ENCODE measurements at regions not wholly inside any gene's neighbourhood (a gene's known extent, or its start where the extent isn't known, plus 50 kb on each side); places are given as distances from the start of the nearest gene placed in this dataset.

- H2BK15ac ChIP-seq (ENCODE audit: low read depth, low read length): no peak overlapping the region
- in situ Hi-C loops (cut with MboI; ENCODE audit: low sequenced_read_pairs) (loop anchor here (10.0 kb wide), 1 partner anchor 349 kb away; no protein-coding TSS in a partner anchor), intact Hi-C loops (cut with micrococcal nuclease) (no loop called here), dilution Hi-C loops (cut with HindIII; ENCODE audit: low sequenced_read_pairs, unreplicated experiment) (no loop called here)
- BruUV-seq (replicated peaks): no TSS peak
- no peak overlapping the region for H3K56ac ChIP-seq (ENCODE audit: extremely low read depth, insufficient read depth, low read length)
- H2BK120ac ChIP-seq (ENCODE audit: low read depth, low read length): no peak overlapping the region
- H3K9me1 ChIP-seq (ENCODE audit: insufficient read depth, low read length): no peaks in the 10 kb centered on the region
- no peak overlapping the region for H4K91ac ChIP-seq (ENCODE audit: insufficient read depth, low read depth, low read length)
- no peak overlapping the region for H3K18ac ChIP-seq (ENCODE audit: low read depth, low read length)
- no peaks in the 10 kb centered on the region for H3K79me1 ChIP-seq (ENCODE audit: low read depth in 1 of 2, low read length in 2 of 2)
- no peak overlapping the region for H2AFZ ChIP-seq (replicated peaks; ENCODE audit: low read length, poor library complexity)
- H3K36me3 ChIP-seq (ENCODE audit: control insufficient read depth, insufficient read depth, low read length): no peaks in the 10 kb centered on the region
- no peak for DNase-seq
- H3K9me3 ChIP-seq (ENCODE audit: control insufficient read depth, insufficient read depth, low read length): no peaks in the 10 kb centered on the region
- H3K4me3 ChIP-seq (ENCODE audit: insufficient read depth, low read depth, low read length): no peak overlapping the region
- no peak overlapping the region for H2AK9ac ChIP-seq (replicated peaks; ENCODE audit: low read depth, low read length, poor library complexity)
- H3K4ac ChIP-seq (ENCODE audit: low read depth, low read length): no peak overlapping the region
- no peaks in the 10 kb centered on the region for H3K4me1 ChIP-seq (ENCODE audit: control insufficient read depth, insufficient read depth, low read length)
- no peak overlapping the region for H3K14ac ChIP-seq (replicated peaks; ENCODE audit: low read depth, low read length)
- H2BK20ac ChIP-seq (ENCODE audit: low read depth, low read length): no peak overlapping the region
- H4K8ac ChIP-seq (ENCODE audit: low read depth in 2 of 2, low read length in 2 of 2): no peak overlapping the region
- CTCF ChIA-PET: no interaction called here
- TF ChIP-seq RCOR1 (IDR thresholded peaks at IDR 0.05; ENCODE audit: insufficient replicate concordance, low read length): no peak
- TF ChIP-seq RFX5 (IDR thresholded peaks at IDR 0.05; ENCODE audit: low read depth, low read length): no peak
- TF ChIP-seq FOS (IDR thresholded peaks at IDR 0.05; ENCODE audit: low read depth, low read length): no peak
- TF ChIP-seq MAFK (IDR thresholded peaks at IDR 0.05; ENCODE audit: low read depth, low read length): no peak
- TF ChIP-seq RAD21 (IDR thresholded peaks at IDR 0.05; ENCODE audit: low read length): no peak
- no peak for TF ChIP-seq SMC3 (IDR thresholded peaks at IDR 0.05; ENCODE audit: low read depth, low read length)
- no peak for TF ChIP-seq CEBPB (IDR thresholded peaks at IDR 0.05; ENCODE audit: low read depth, low read length)
- TF ChIP-seq, protein P1, sequence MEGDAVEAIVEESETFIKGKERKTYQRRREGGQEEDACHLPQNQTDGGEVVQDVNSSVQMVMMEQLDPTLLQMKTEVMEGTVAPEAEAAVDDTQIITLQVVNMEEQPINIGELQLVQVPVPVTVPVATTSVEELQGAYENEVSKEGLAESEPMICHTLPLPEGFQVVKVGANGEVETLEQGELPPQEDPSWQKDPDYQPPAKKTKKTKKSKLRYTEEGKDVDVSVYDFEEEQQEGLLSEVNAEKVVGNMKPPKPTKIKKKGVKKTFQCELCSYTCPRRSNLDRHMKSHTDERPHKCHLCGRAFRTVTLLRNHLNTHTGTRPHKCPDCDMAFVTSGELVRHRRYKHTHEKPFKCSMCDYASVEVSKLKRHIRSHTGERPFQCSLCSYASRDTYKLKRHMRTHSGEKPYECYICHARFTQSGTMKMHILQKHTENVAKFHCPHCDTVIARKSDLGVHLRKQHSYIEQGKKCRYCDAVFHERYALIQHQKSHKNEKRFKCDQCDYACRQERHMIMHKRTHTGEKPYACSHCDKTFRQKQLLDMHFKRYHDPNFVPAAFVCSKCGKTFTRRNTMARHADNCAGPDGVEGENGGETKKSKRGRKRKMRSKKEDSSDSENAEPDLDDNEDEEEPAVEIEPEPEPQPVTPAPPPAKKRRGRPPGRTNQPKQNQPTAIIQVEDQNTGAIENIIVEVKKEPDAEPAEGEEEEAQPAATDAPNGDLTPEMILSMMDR (conservative IDR thresholded peaks at IDR 0.05; ENCODE audit: low read depth, low read length): no peak
- no peak overlapping the region for H3K27ac ChIP-seq (ENCODE audit: insufficient read depth, low read length)
- no peaks in the 10 kb centered on the region for H4K20me1 ChIP-seq (ENCODE audit: insufficient read depth, low read length)
- H2AK5ac ChIP-seq (ENCODE audit: low read depth, low read length): no peak overlapping the region
- no peaks in the 10 kb centered on the region for H3K27me3 ChIP-seq (ENCODE audit: control insufficient read depth, insufficient read depth, low read length)
- no CpG with 5 or more reads among the region's 1 CpG for WGBS, 2 experiments (ENCODE audit: extremely low coverage in 2 of 2, insufficient read length in 1 of 2)
- no peak overlapping the region for H3K23ac ChIP-seq (ENCODE audit: low read depth, low read length)
- no peak overlapping the region for H3K9ac ChIP-seq (ENCODE audit: low read depth, low read length)
- no peak overlapping the region for H2BK5ac ChIP-seq (ENCODE audit: low read depth, low read length, poor library complexity, severe bottlenecking)
- ATAC-seq (ENCODE audit: low read depth): no peak
- H4K5ac ChIP-seq (ENCODE audit: low read depth, low read length): no peak overlapping the region
- no peak overlapping the region for H3K4me2 ChIP-seq (ENCODE audit: low read depth, low read length)
- POLR2A ChIA-PET (ENCODE audit: unreplicated experiment): no interaction called here
Measured at GRCh38 chr5:60163762-60164161, 270.2 kb upstream of the PDE4D start.
